Keratinocyte (primary cell): ENCODE measurements at regions not wholly inside any gene's neighbourhood (a gene's known extent, or its start where the extent isn't known, plus 50 kb on each side); places are given as distances from the start of the nearest gene placed in this dataset.

ENCODE experiments used
- DNase-seq: peaks from one replicate; pipeline ENCODE4 v3.0.0-alpha.2; 2011; ENCODE audit warnings: low read depth, missing footprints, low spot score
- FAIRE-seq: peaks from 2 replicates; lab custom pipeline; 2011; peaks lifted over from hg19 to GRCh38; lab: Jason Lieb, UNC
- H2AFZ ChIP-seq: 2 replicates; pipeline ENCODE4 v1.6.0; 2012; ENCODE audit warnings: low read length, control low read depth, inconsistent platforms; ENCODE audit not compliant: control insufficient read depth
- H3K27ac ChIP-seq: 2 replicates; pipeline ENCODE4 v1.5.1; 2011; ENCODE audit warnings: low read length; ENCODE audit not compliant: control insufficient read depth, insufficient read depth
- H3K27me3 ChIP-seq: 3 replicates; pipeline ENCODE4 v1.6.0; 2011; ENCODE audit warnings: low read length; ENCODE audit not compliant: control insufficient read depth, insufficient read depth; ENCODE audit errors: extremely low read depth
- H3K36me3 ChIP-seq, 2 experiments: 2 replicates in 1 of 2; 3 replicates in 1 of 2; pipeline ENCODE4 v1.5.1; 2011; ENCODE audit warnings: low read length in 2 of 2, mild to moderate bottlenecking in 1 of 2; ENCODE audit not compliant: control insufficient read depth in 2 of 2, insufficient read depth in 2 of 2; ENCODE audit errors: extremely low read depth in 1 of 2
- H3K4me1 ChIP-seq: 3 replicates; pipeline ENCODE4 v1.5.1; 2011; ENCODE audit warnings: low read length; ENCODE audit not compliant: control insufficient read depth, insufficient read depth; ENCODE audit errors: extremely low read depth
- H3K4me2 ChIP-seq: 3 replicates; pipeline ENCODE4 v1.6.0; 2011; ENCODE audit warnings: low read depth, low read length; ENCODE audit not compliant: control insufficient read depth, insufficient read depth; ENCODE audit errors: extremely low read depth
- H3K4me3 ChIP-seq, 3 experiments: fragments of 200-600 bp in 1 of 3; sonication (generic) in 1 of 3; 2 replicates in 2 of 3; 3 replicates in 1 of 3; pipeline ENCODE4 v1.5.1; 2011 to 2016; ENCODE audit warnings: low read length in 3 of 3, mild to moderate bottlenecking in 3 of 3, control low read depth in 2 of 3, inconsistent platforms in 1 of 3, low read depth in 1 of 3, mixed read lengths in 1 of 3, mixed run types in 1 of 3, moderate library complexity in 1 of 3; ENCODE audit not compliant: control insufficient read depth in 2 of 3, insufficient read depth in 2 of 3; ENCODE audit errors: extremely low read depth in 1 of 3
- H3K79me2 ChIP-seq: 2 replicates; pipeline ENCODE4 v1.6.0; 2012; ENCODE audit warnings: low read length; ENCODE audit not compliant: control insufficient read depth, insufficient read depth
- H3K9ac ChIP-seq: 3 replicates; pipeline ENCODE4 v1.6.0; 2011; ENCODE audit warnings: low read length; ENCODE audit not compliant: control insufficient read depth, insufficient read depth; ENCODE audit errors: extremely low read depth
- H3K9me1 ChIP-seq: 3 replicates; pipeline ENCODE4 v1.6.0; 2011; ENCODE audit warnings: low read length; ENCODE audit not compliant: control insufficient read depth, insufficient read depth; ENCODE audit errors: extremely low read depth
- H3K9me3 ChIP-seq: 2 replicates; pipeline ENCODE4 v1.5.1; 2012; ENCODE audit warnings: low read depth, low read length; ENCODE audit not compliant: control insufficient read depth
- H4K20me1 ChIP-seq: 3 replicates; pipeline ENCODE4 v1.6.0; 2011; ENCODE audit warnings: low read length; ENCODE audit not compliant: control insufficient read depth, insufficient read depth; ENCODE audit errors: extremely low read depth
- EZH2 ChIP-seq: IDR thresholded peaks from one replicate; pipeline ENCODE4 v1.6.1; 2012; ENCODE audit warnings: inconsistent platforms, mild to moderate bottlenecking, low read length, moderate library complexity
- dilution Hi-C: fragments of 300-500 bp; cut with MboI; formaldehyde crosslinking; loops from one replicate; pipeline ENCODE4 v1.7.0; 2020; ENCODE audit warnings: low sequenced_read_pairs; ENCODE audit not compliant: extremely low pct_ligation_motif_present
- TF ChIP-seq, protein P1 (sequence below), 3 experiments: IDR thresholded peaks in 1 of 3; conservative IDR thresholded peaks in 1 of 3; optimal IDR thresholded peaks in 1 of 3; 2 replicates in 2 of 3; 3 replicates in 1 of 3; pipeline versions ENCODE3 to v1.5.1; 2011; ENCODE audit warnings: low read length in 3 of 3, mild to moderate bottlenecking in 3 of 3, moderate library complexity in 2 of 3, control low read depth in 1 of 3, inconsistent platforms in 1 of 3; ENCODE audit not compliant: insufficient read depth in 2 of 3; ENCODE audit errors: extremely low read depth in 1 of 3

DNA sequence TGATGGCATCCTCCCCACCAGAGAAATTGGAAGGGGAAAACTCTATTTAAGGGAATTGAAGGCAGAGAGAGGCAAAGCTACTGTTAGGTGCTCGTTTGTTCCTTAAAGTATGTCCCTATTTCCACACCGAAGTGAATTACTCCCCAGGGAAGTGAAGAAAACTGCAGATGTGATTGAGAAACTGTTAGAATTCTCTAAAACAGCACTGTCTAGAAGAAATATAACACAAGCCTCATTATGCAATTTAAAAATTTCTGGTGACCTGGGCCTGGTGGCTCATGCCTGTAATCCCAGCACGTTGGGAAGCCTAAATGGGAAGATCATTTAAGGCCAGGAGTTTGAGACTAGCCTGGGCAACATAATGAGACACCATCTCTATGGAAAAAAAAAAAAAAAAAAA is 305.0 kb downstream of the SHQ1 start:
- Histone ChIP-seq H3K79me2 (no peaks in the 10 kb centered on the region), H3K27ac (no peak overlapping the region), H3K4me3 (no peak overlapping the region), H3K9me3 (no peaks in the 10 kb centered on the region), H3K4me2 (no peak overlapping the region), H3K9me1 (no peaks in the 10 kb centered on the region), H3K9ac (no peak overlapping the region), H2AFZ (no peak overlapping the region), H3K4me1 (peaks cover 1% of the 10 kb centered on the region), H4K20me1 (no peaks in the 10 kb centered on the region), H3K27me3 (no peaks in the 10 kb centered on the region), H3K36me3 (no peaks in the 10 kb centered on the region)
- no peak for DNase-seq
- no peak for TF ChIP-seq EZH2
- TF ChIP-seq, protein P1, sequence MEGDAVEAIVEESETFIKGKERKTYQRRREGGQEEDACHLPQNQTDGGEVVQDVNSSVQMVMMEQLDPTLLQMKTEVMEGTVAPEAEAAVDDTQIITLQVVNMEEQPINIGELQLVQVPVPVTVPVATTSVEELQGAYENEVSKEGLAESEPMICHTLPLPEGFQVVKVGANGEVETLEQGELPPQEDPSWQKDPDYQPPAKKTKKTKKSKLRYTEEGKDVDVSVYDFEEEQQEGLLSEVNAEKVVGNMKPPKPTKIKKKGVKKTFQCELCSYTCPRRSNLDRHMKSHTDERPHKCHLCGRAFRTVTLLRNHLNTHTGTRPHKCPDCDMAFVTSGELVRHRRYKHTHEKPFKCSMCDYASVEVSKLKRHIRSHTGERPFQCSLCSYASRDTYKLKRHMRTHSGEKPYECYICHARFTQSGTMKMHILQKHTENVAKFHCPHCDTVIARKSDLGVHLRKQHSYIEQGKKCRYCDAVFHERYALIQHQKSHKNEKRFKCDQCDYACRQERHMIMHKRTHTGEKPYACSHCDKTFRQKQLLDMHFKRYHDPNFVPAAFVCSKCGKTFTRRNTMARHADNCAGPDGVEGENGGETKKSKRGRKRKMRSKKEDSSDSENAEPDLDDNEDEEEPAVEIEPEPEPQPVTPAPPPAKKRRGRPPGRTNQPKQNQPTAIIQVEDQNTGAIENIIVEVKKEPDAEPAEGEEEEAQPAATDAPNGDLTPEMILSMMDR (optimal IDR thresholded peaks at IDR 0.05 in 1 of 3, IDR thresholded peaks at IDR 0.05 in 1 of 3, conservative IDR thresholded peaks at IDR 0.05 in 1 of 3; ENCODE audit: extremely low read depth in 1 of 3, insufficient read depth in 2 of 3, low read length in 3 of 3): no peak
- no peak for FAIRE-seq
- dilution Hi-C loops: no loop called here

GRCh38 chr3:72542781-72543180 is 305.5 kb downstream of the SHQ1 start:
- DNase-seq: no peak
- dilution Hi-C loops: no loop called here
- peaks cover 5% of the 10 kb centered on the region for H3K4me1 ChIP-seq
- FAIRE-seq: no peak
- no peak for TF ChIP-seq EZH2
- TF ChIP-seq, protein P1 (optimal IDR thresholded peaks at IDR 0.05 in 1 of 3, IDR thresholded peaks at IDR 0.05 in 1 of 3, conservative IDR thresholded peaks at IDR 0.05 in 1 of 3; ENCODE audit: extremely low read depth in 1 of 3, insufficient read depth in 2 of 3, low read length in 3 of 3): no peak
- no peaks in the 10 kb centered on the region for H3K9me1 ChIP-seq
- H3K4me2 ChIP-seq: no peak overlapping the region
- no peak overlapping the region for H2AFZ ChIP-seq
- no peaks in the 10 kb centered on the region for H3K27me3 ChIP-seq
- H3K9me3 ChIP-seq: no peaks in the 10 kb centered on the region
- H4K20me1 ChIP-seq: no peaks in the 10 kb centered on the region
- no peak overlapping the region for H3K27ac ChIP-seq
- H3K4me3 ChIP-seq: no peak overlapping the region
- H3K36me3 ChIP-seq: no peaks in the 10 kb centered on the region
- H3K79me2 ChIP-seq: no peaks in the 10 kb centered on the region
- H3K9ac ChIP-seq: no peak overlapping the region
